H9 (cell line): ENCODE measurements at regions not wholly inside any gene's neighbourhood (a gene's known extent, or its start where the extent isn't known, plus 50 kb on each side); places are given as distances from the start of the nearest gene placed in this dataset.

Source experiments
- DNase-seq: peaks from one replicate; pipeline ENCODE4 v3.0.0-alpha.2; 2017
- H2AFZ ChIP-seq: one replicate; pipeline ENCODE4 v1.6.1; 2013; ENCODE audit warnings: mild to moderate bottlenecking, low read length, control low read depth, moderate library complexity
- H2AK5ac ChIP-seq: 2 replicates; pipeline ENCODE4 v1.6.1; 2013; ENCODE audit warnings: low read length, control low read depth, mixed read lengths; ENCODE audit not compliant: insufficient read length
- H2BK120ac ChIP-seq: one replicate; pipeline ENCODE4 v1.6.1; 2013; ENCODE audit warnings: low read depth, mild to moderate bottlenecking, low read length, control low read depth, inconsistent platforms; ENCODE audit not compliant: poor library complexity, severe bottlenecking
- H2BK12ac ChIP-seq: 2 replicates; pipeline ENCODE4 v1.6.1; 2013; ENCODE audit warnings: low read length, control low read depth, mixed read lengths, low read depth; ENCODE audit not compliant: insufficient read length
- H2BK15ac ChIP-seq: 2 replicates; pipeline ENCODE4 v1.6.1; 2013; ENCODE audit warnings: low read depth, low read length, control low read depth
- H2BK20ac ChIP-seq: one replicate; pipeline ENCODE4 v1.6.1; 2013; ENCODE audit warnings: low read depth, mild to moderate bottlenecking, low read length, control low read depth, inconsistent platforms; ENCODE audit not compliant: poor library complexity, severe bottlenecking
- H2BK5ac ChIP-seq: 2 replicates; pipeline ENCODE4 v1.6.1; 2013; ENCODE audit warnings: low read length, control low read depth, mixed read lengths; ENCODE audit not compliant: insufficient read length
- H3K14ac ChIP-seq: 2 replicates; pipeline ENCODE4 v1.6.1; 2013; ENCODE audit warnings: low read length, control low read depth; ENCODE audit not compliant: insufficient read depth
- H3K18ac ChIP-seq: 2 replicates; pipeline ENCODE4 v1.6.1; 2013; ENCODE audit warnings: low read depth, mild to moderate bottlenecking, mixed read lengths, low read length, control low read depth; ENCODE audit not compliant: insufficient read length
- H3K23ac ChIP-seq: 2 replicates; pipeline ENCODE4 v1.6.1; 2013; ENCODE audit warnings: low read length, control low read depth, mixed read lengths, low read depth; ENCODE audit not compliant: insufficient read length
- H3K23me2 ChIP-seq: 2 replicates; pipeline ENCODE4 v1.6.1; 2013; ENCODE audit warnings: low read depth, mild to moderate bottlenecking, mixed read lengths, low read length, control low read depth; ENCODE audit not compliant: insufficient read length, poor library complexity, severe bottlenecking
- H3K27ac ChIP-seq: 2 replicates; pipeline ENCODE4 v1.5.1; 2013; ENCODE audit warnings: low read length, control low read depth, mixed read lengths, low read depth; ENCODE audit not compliant: insufficient read length
- H3K27me3 ChIP-seq: 2 replicates; pipeline ENCODE4 v1.6.1; 2013; ENCODE audit warnings: low read length, control low read depth, inconsistent platforms; ENCODE audit not compliant: insufficient read depth
- H3K4ac ChIP-seq: 2 replicates; pipeline ENCODE4 v1.6.1; 2013; ENCODE audit warnings: low read depth, mild to moderate bottlenecking, control low read depth, inconsistent platforms, low read length, moderate library complexity
- H3K4me1 ChIP-seq: 2 replicates; pipeline ENCODE4 v1.6.1; 2013; ENCODE audit warnings: low read length, control low read depth, inconsistent platforms; ENCODE audit not compliant: insufficient read depth
- H3K4me2 ChIP-seq: 2 replicates; pipeline ENCODE4 v1.6.1; 2013; ENCODE audit warnings: low read length, control low read depth, mixed read lengths; ENCODE audit not compliant: insufficient read length, insufficient read depth
- H3K56ac ChIP-seq: 2 replicates; pipeline ENCODE4 v1.6.1; 2013; ENCODE audit warnings: low read depth, mild to moderate bottlenecking, mixed read lengths, low read length, control low read depth; ENCODE audit not compliant: insufficient read length
- H3K79me1 ChIP-seq: 2 replicates; pipeline ENCODE4 v1.6.1; 2013; ENCODE audit warnings: low read depth, mild to moderate bottlenecking, moderate library complexity, low read length, control low read depth, inconsistent platforms; ENCODE audit not compliant: insufficient read depth, poor library complexity, severe bottlenecking
- H3K79me2 ChIP-seq: 2 replicates; pipeline ENCODE4 v1.6.1; 2013; ENCODE audit warnings: low read length, control low read depth, inconsistent platforms; ENCODE audit not compliant: insufficient read depth
- H3K9ac ChIP-seq: 2 replicates; pipeline ENCODE4 v1.6.1; 2013; ENCODE audit warnings: low read length, control low read depth, mixed read lengths; ENCODE audit not compliant: insufficient read length; ENCODE audit errors: extremely low read depth
- H3K9me3 ChIP-seq: one replicate; pipeline ENCODE4 v1.6.1; 2013; ENCODE audit warnings: low read depth, low read length, inconsistent platforms; ENCODE audit not compliant: control insufficient read depth
- H3T11ph ChIP-seq: one replicate; pipeline ENCODE4 v1.6.1; 2013; ENCODE audit warnings: mild to moderate bottlenecking, low read length, control low read depth, inconsistent platforms
- H4K20me1 ChIP-seq: one replicate; pipeline ENCODE4 v1.6.1; 2013; ENCODE audit not compliant: control insufficient read depth, insufficient read length, insufficient read depth
- H4K5ac ChIP-seq: 2 replicates; pipeline ENCODE4 v1.6.1; 2013; ENCODE audit warnings: low read depth, mild to moderate bottlenecking, mixed read lengths, low read length, control low read depth; ENCODE audit not compliant: insufficient read length
- H4K8ac ChIP-seq: replicated peaks from 2 replicates; pipeline ENCODE4 v1.6.1; 2013; ENCODE audit warnings: low read length, control low read depth, mixed read lengths, low read depth; ENCODE audit not compliant: insufficient read length
- H4K91ac ChIP-seq: 2 replicates; pipeline ENCODE4 v1.6.1; 2013; ENCODE audit warnings: low read depth, mild to moderate bottlenecking, moderate library complexity, mixed read lengths, low read length, control low read depth; ENCODE audit not compliant: insufficient read length
- H3K27ac Mint-ChIP-seq, 3 experiments: 2 replicates in 2 of 3; 3 replicates in 1 of 3; pipeline ENCODE4 v1.8.0; 2020 to 2021; ENCODE audit warnings: mixed read lengths in 3 of 3, mild to moderate bottlenecking in 1 of 3, moderate library complexity in 1 of 3
- H3K27me3 Mint-ChIP-seq: 2 replicates; pipeline ENCODE4 v1.8.0; 2021; ENCODE audit warnings: low read depth, mild to moderate bottlenecking, moderate library complexity, mixed read lengths
- H3K36me3 Mint-ChIP-seq, 3 experiments: 2 replicates in 2 of 3; 3 replicates in 1 of 3; pipeline ENCODE4 v1.8.0; 2020 to 2021; ENCODE audit warnings: low read depth in 3 of 3, mixed read lengths in 3 of 3; ENCODE audit not compliant: insufficient read depth in 1 of 3
- H3K4me1 Mint-ChIP-seq, 2 experiments: 2 replicates each; pipeline ENCODE4 v1.8.0; 2020; ENCODE audit warnings: mixed read lengths in 2 of 2
- H3K4me3 Mint-ChIP-seq, 2 experiments: 2 replicates in 1 of 2; 3 replicates in 1 of 2; pipeline ENCODE4 v1.8.0; 2020 to 2021; ENCODE audit warnings: mild to moderate bottlenecking in 2 of 2, mixed read lengths in 2 of 2, moderate library complexity in 1 of 2
- H3K9me3 Mint-ChIP-seq, 2 experiments: 2 replicates in 1 of 2; 3 replicates in 1 of 2; pipeline ENCODE4 v1.8.0; 2020; ENCODE audit warnings: mild to moderate bottlenecking in 2 of 2, mixed read lengths in 2 of 2, moderate library complexity in 1 of 2
- WGBS: extraction: QIAGEN DNeasy Blood & Tissue Kit; methylation state at CpG from one replicate; pipeline ENCODE4 v1.1.7; 2013; ENCODE audit warnings: missing lambda C conversion rate, low lambda C conversion rate, mixed read lengths; ENCODE audit not compliant: insufficient read length; ENCODE audit errors: extremely low coverage; 5-methylcytosine and 5-hydroxymethylcytosine counted together
- TF ChIP-seq, protein P1 (sequence below): fragments of 200-600 bp; sonication (generic); conservative IDR thresholded peaks from 3 replicates; pipeline ENCODE4 v1.8.0; 2021; ENCODE audit warnings: antibody characterized with exemption, mild to moderate bottlenecking

DNA sequence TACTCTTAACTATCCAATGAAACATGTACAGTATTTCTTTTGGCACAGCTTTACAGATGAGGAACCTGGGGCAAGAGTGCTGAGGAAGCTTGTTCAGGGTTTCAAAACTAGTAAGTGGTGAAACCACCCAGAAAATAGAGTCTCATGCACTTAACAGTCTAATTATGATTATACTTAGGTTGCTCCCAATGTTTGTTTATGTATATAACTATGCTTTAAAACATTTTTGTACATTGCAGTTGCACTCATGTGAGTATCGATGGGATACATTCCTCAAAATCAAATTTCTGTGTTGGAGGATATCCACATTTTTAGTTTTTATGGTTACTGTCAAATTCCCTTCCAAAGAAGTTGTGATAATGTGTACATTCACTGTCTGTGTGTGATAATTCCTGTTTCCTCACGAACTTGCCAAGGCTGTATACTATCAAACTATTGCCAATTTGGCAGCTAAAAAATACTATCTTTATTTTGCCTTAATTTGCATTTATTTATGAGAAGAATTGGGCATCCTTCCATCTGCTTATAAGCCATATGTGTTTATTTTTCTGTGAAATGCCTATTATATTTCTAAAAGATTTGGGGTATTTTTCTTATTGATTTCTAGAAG is 143.9 kb upstream of the SSTR1 start:
- H3K4me1 Mint-ChIP-seq: no peaks in the 10 kb centered on the region
- no peak overlapping the region for H2BK15ac ChIP-seq
- no CpG with 5 or more reads among the region's 2 CpGs for WGBS
- H2BK20ac ChIP-seq: no peak overlapping the region
- no peak overlapping the region for H3K18ac ChIP-seq
- no peaks in the 10 kb centered on the region for H3K27me3 Mint-ChIP-seq
- no peak overlapping the region for H4K5ac ChIP-seq
- no peak overlapping the region for H4K8ac ChIP-seq
- H2BK12ac ChIP-seq: no peak overlapping the region
- peaks cover 32% of the 10 kb centered on the region in 2 experiments for H3K9me3 Mint-ChIP-seq
- no peak overlapping the region for H3K4me3 Mint-ChIP-seq
- H3K4ac ChIP-seq: no peak overlapping the region
- no peaks in the 10 kb centered on the region for H3K79me1 ChIP-seq
- H2BK120ac ChIP-seq: no peak overlapping the region
- no peak overlapping the region for H3K27ac Mint-ChIP-seq
- H2AK5ac ChIP-seq: no peak overlapping the region
- no peak overlapping the region for H3K27ac ChIP-seq
- H3K23me2 ChIP-seq: no peaks in the 10 kb centered on the region
- H4K20me1 ChIP-seq: no peaks in the 10 kb centered on the region
- H4K91ac ChIP-seq: no peak overlapping the region
- H3K9me3 ChIP-seq: peaks cover 10% of the 10 kb centered on the region
- no peak overlapping the region for H3K9ac ChIP-seq
- H2BK5ac ChIP-seq: no peak overlapping the region
- no peak overlapping the region for H3T11ph ChIP-seq
- DNase-seq: no peak
- H3K14ac ChIP-seq: no peak overlapping the region
- no peak overlapping the region for H3K56ac ChIP-seq
- H3K36me3 Mint-ChIP-seq: peaks cover 22 to 33% (median 32%) of the 10 kb centered on the region in 3 experiments
- no peaks in the 10 kb centered on the region for H3K4me1 ChIP-seq
- no peaks in the 10 kb centered on the region for H3K27me3 ChIP-seq
- H3K23ac ChIP-seq: no peak overlapping the region
- no peak overlapping the region for H3K4me2 ChIP-seq
- TF ChIP-seq, protein P1, sequence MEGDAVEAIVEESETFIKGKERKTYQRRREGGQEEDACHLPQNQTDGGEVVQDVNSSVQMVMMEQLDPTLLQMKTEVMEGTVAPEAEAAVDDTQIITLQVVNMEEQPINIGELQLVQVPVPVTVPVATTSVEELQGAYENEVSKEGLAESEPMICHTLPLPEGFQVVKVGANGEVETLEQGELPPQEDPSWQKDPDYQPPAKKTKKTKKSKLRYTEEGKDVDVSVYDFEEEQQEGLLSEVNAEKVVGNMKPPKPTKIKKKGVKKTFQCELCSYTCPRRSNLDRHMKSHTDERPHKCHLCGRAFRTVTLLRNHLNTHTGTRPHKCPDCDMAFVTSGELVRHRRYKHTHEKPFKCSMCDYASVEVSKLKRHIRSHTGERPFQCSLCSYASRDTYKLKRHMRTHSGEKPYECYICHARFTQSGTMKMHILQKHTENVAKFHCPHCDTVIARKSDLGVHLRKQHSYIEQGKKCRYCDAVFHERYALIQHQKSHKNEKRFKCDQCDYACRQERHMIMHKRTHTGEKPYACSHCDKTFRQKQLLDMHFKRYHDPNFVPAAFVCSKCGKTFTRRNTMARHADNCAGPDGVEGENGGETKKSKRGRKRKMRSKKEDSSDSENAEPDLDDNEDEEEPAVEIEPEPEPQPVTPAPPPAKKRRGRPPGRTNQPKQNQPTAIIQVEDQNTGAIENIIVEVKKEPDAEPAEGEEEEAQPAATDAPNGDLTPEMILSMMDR: no peak
- no peak overlapping the region for H2AFZ ChIP-seq
- H3K79me2 ChIP-seq: no peaks in the 10 kb centered on the region
